ENCODE measurements at regions not wholly inside any gene's neighbourhood (a gene's known extent, or its start where the extent isn't known, plus 50 kb on each side); places are given as distances from the start of the nearest gene placed in this dataset.

GRCh38 chr3:188979669-188980310 is 192.0 kb upstream of the TPRG1 start:
- DNase-seq (ENCODE audit: low spot score), result peak; percentile 25
- TF ChIP-seq CTCF (IDR thresholded peaks at IDR 0.05) (no peak), EZH2 (IDR thresholded peaks at IDR 0.05) (no peak)
- Histone ChIP-seq H3K27me3 (no peaks in the 10 kb centered on the region), H3K9ac (no peak overlapping the region), H3K4me2 (no peak overlapping the region), H3K9me3 (ENCODE audit: low read depth) (no peaks in the 10 kb centered on the region), H2AFZ (replicated peaks) (peak overlapping the region; percentile 27), H3K4me3 (no peak overlapping the region), H3F3A (ENCODE audit: low read depth) (no peaks in the 10 kb centered on the region), H3K4me1 (no peaks in the 10 kb centered on the region), H4K20me1 (ENCODE audit: low read depth) (no peaks in the 10 kb centered on the region), H3K36me3 (no peaks in the 10 kb centered on the region), H3K79me2 (ENCODE audit: low read depth) (no peaks in the 10 kb centered on the region), H3K27ac (no peak overlapping the region)
- Mint-ChIP-seq H3K9me3 (no peaks in the 10 kb centered on the region), H3K4me3 (no peak overlapping the region), H3K27me3 (ENCODE audit: insufficient read depth, low read depth) (no peaks in the 10 kb centered on the region), H3K36me3 (no peaks in the 10 kb centered on the region), H3K27ac (no peak overlapping the region), H3K4me1 (no peaks in the 10 kb centered on the region)

- no peak overlapping the region for H3K4me3 ChIP-seq
- TF ChIP-seq EZH2 (IDR thresholded peaks at IDR 0.05) (no peak), CTCF (IDR thresholded peaks at IDR 0.05) (no peak), EZH2phosphoT487 (IDR thresholded peaks at IDR 0.05) (no peak)
- H3K36me3 ChIP-seq, result no peaks in the 10 kb centered on the region
- H3K79me2 ChIP-seq (ENCODE audit: low read depth), result no peaks in the 10 kb centered on the region
- no peak overlapping the region for H3K9ac ChIP-seq
- Mint-ChIP-seq H3K27me3 (ENCODE audit: insufficient read depth, low read depth) (peaks cover 3% of the 10 kb centered on the region), H3K4me3 (no peak overlapping the region), H3K9me3 (no peaks in the 10 kb centered on the region), H3K4me1 (peaks cover 8% of the 10 kb centered on the region), H3K27ac (no peak overlapping the region), H3K36me3 (no peaks in the 10 kb centered on the region)
- no peaks in the 10 kb centered on the region for H3F3A ChIP-seq (ENCODE audit: low read depth)
- H2AFZ ChIP-seq (replicated peaks), result no peak overlapping the region
- H3K4me1 ChIP-seq, result no peaks in the 10 kb centered on the region
- no peak overlapping the region for H3K27ac ChIP-seq
- no peaks in the 10 kb centered on the region for H3K9me3 ChIP-seq (ENCODE audit: low read depth)
- H3K4me2 ChIP-seq, result no peak overlapping the region
- no peaks in the 10 kb centered on the region for H4K20me1 ChIP-seq (ENCODE audit: low read depth)
- no peaks in the 10 kb centered on the region for H3K27me3 ChIP-seq
- no peak for DNase-seq (ENCODE audit: low spot score)
Observed at GRCh38 chr3:188993181-188993580, 178.6 kb upstream of the TPRG1 start.

- no peak overlapping the region for H2AFZ ChIP-seq (replicated peaks)
- no peaks in the 10 kb centered on the region for H3K36me3 Mint-ChIP-seq
- no peaks in the 10 kb centered on the region for H3K36me3 ChIP-seq
- H4K20me1 ChIP-seq (ENCODE audit: low read depth), result no peaks in the 10 kb centered on the region
- H3K27me3 ChIP-seq, result no peaks in the 10 kb centered on the region
- H3K9me3 Mint-ChIP-seq, result no peaks in the 10 kb centered on the region
- H3K27ac ChIP-seq, result no peak overlapping the region
- no peaks in the 10 kb centered on the region for H3K9me3 ChIP-seq (ENCODE audit: low read depth)
- TF ChIP-seq CTCF (IDR thresholded peaks at IDR 0.05), result no peak
- H3F3A ChIP-seq (ENCODE audit: low read depth), result no peaks in the 10 kb centered on the region
- H3K4me1 ChIP-seq, result no peaks in the 10 kb centered on the region
- H3K4me2 ChIP-seq, result no peak overlapping the region
- no peaks in the 10 kb centered on the region for H3K27me3 Mint-ChIP-seq (ENCODE audit: insufficient read depth, low read depth)
- H3K9ac ChIP-seq, result no peak overlapping the region
- no peak overlapping the region for H3K4me3 ChIP-seq
- no peak overlapping the region for H3K4me3 Mint-ChIP-seq
- no peaks in the 10 kb centered on the region for H3K4me1 Mint-ChIP-seq
- DNase-seq (ENCODE audit: low spot score), result no peak
- H3K79me2 ChIP-seq (ENCODE audit: low read depth), result no peaks in the 10 kb centered on the region
- no peak overlapping the region for H3K27ac Mint-ChIP-seq
Observed at GRCh38 chr3:189001559-189001958, 170.2 kb upstream of the TPRG1 start.

All from neural progenitor cell (in vitro differentiated cells).